AG10803 (cell line): ENCODE measurements at regions not wholly inside any gene's neighbourhood (a gene's known extent, or its start where the extent isn't known, plus 50 kb on each side); places are given as distances from the start of the nearest gene placed in this dataset.

ENCODE experiments used
- DNase-seq: peaks from one replicate; pipeline ENCODE4 v3.0.0; 2010; ENCODE audit warnings: low read depth
- H3K4me3 ChIP-seq: 2 replicates; pipeline ENCODE4 v1.5.1; 2011; ENCODE audit warnings: mild to moderate bottlenecking, low read length, control low read depth
- CTCF ChIP-seq: conservative IDR thresholded peaks from 2 replicates; pipeline ENCODE4 v1.5.1; 2011; ENCODE audit warnings: mild to moderate bottlenecking, low read length, control low read depth, inconsistent platforms

DNA sequence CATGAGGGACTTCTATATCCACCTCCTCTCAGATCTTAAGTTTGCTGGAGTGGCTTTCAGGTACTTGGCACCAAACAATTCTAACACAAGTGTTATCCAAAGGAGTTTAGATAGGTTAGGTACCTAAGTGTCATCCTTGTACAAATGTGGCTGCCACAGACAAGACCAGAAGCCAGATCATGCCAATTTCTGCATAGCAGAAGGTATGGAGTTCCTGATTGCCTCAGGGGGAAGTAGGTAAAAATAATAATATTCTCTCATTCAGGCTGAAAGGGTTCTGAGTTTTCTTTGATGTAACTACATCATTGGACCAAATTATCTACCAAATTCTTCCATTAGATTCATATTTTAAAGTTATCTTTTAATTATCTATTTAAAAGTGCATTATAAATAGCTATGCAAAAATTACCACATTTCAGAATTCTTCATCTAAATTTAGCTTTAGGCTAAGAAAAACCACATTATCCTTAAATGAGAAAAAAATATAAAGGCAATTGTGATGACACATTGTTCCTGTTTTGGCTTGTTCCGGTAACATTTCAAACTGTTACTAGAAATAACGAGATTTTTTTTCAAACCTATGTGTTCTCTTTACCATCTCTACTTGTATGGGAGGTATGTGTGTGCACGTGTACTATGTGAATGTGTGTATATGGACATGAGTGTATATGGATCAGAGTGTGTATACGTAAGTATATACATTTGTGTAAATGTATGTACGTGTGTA, 66.2 kb upstream of the POU2AF2 start:
- TF ChIP-seq CTCF = no peak
- DNase-seq = no peak
- H3K4me3 ChIP-seq = no peak overlapping the region

GRCh38 chr11:111177037-111177871, 68.3 kb upstream of the POU2AF2 start:
- DNase-seq = no peak
- no peak for TF ChIP-seq CTCF
- no peak overlapping the region for H3K4me3 ChIP-seq

DNA sequence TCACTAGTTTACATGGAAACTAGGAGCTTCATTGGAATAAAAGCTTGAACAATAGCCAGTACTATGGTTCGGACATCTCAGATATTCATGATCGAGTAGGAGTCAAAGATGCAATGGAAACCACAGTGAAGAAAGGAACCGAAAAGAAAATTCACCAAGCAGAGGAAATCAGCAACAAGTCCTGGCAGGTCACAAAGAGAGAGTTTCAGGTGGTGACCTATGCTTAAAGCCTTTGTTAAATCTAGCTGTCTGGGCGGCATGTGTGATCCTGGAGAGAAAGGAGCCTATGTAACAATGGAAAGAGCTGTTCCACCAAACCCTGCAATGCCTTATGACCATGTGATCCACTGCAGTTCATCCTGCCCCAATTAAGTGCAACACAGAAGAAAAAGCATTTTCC, 68.9 kb upstream of the POU2AF2 start:
- H3K4me3 ChIP-seq = no peak overlapping the region
- TF ChIP-seq CTCF = no peak
- DNase-seq = no peak

DNA sequence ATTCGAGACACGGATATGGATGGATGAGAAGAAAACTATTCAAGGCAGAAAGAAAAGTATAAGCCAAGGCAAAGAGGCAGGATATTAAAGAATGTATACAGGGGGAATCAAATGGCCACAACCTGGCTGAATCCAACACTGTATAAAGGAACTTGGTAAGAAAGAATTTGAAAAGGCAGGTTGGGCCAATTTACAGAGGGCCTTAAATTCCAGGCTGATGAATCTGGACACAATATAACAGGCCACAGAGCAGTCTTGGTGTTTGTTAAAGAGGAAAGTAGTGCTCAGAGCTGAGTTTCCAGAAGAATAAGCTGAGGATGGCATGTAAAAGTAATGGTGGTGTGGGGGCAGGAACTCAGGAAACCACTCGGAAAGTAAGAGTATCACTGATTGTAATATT, 72.3 kb upstream of the POU2AF2 start:
- TF ChIP-seq CTCF = no peak
- DNase-seq = peak; percentile 29

DNA sequence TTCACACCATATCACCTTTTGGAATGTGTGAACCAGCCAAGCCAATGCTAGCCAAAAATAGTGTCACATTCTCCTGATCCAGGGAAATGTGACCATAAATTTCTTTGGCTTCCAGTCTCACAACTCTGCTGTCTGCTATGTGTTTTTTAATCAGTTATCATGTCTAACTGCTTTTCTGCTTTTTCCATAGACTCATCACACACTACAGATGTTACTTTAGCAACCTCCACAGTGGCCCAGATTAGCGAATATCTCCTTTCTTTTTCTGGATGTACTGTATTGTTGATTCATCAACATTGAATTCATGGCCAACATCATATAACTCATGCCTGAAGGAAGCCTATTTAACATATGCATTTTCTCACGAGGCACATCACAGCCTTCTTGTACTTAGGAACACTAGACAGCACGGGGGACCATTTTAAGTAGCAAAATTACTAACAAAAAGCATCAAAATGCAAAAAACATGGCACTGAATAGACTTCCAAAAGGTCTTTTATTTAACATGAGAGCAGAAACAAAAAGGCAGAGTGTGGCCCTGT, 73.1 kb upstream of the POU2AF2 start:
- no peak for TF ChIP-seq CTCF
- no peak for DNase-seq
- H3K4me3 ChIP-seq = no peak overlapping the region

More for the DNA sequence above, 72.3 kb upstream of the POU2AF2 start:
- H3K4me3 ChIP-seq = no peak overlapping the region

DNA sequence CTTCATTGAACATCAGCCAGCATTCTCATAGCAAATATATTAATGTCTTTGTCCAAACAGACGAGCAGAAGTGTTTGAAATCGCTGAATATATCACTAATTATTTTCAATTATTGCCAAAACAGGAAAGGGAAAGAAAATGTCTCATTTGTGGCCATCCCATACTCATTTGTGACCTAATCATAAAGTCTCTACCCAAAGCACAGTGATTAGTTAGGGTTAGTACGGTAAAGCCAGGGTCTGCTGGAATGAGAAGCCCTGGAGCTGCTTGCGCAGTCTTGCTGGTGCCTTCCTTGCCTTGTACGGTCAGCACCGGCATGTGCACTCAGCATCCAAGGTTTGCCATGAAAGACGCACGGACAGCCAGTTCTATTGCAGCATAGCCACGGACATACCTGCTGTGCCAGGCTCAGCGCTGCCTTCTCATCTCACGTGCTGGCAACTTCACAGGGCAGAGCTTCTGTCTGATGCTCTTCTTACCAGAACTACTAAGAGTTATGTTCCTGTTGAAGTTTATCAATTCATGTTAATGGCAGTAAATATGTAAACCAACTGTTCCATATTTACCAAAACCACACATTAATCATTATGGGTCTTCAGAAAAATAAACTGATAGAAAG, 74.7 kb upstream of the POU2AF2 start:
- TF ChIP-seq CTCF = no peak
- no peak overlapping the region for H3K4me3 ChIP-seq
- DNase-seq = no peak
